ENCODE measurements at regions not wholly inside any gene's neighbourhood (a gene's known extent, or its start where the extent isn't known, plus 50 kb on each side); places are given as distances from the start of the nearest gene placed in this dataset.

- no peak for DNase-seq
These were observed 107.3 kb upstream of the LPP start for GRCh38 chr3:188046561-188047211.

GRCh38 chr3:188047536-188047935 is 106.4 kb upstream of the LPP start:
- no peak for DNase-seq

GRCh38 chr3:188049606-188050530 is 104.1 kb upstream of the LPP start:
- no peak for DNase-seq

- DNase-seq, result no peak
These were observed 102.2 kb upstream of the LPP start for GRCh38 chr3:188051801-188052168.

- DNase-seq, result peak in 1 of 2 experiments; percentile 1
These were observed 101.6 kb upstream of the LPP start for GRCh38 chr3:188052169-188053035.

- DNase-seq, result no peak
These were observed 101.0 kb upstream of the LPP start for GRCh38 chr3:188053036-188053340.

- DNase-seq, result no peak
These were observed 100.1 kb upstream of the LPP start for GRCh38 chr3:188053710-188054380.

GRCh38 chr3:188054541-188054940 is 99.4 kb upstream of the LPP start:
- no peak for DNase-seq

- DNase-seq, result no peak
These were observed 98.6 kb upstream of the LPP start for GRCh38 chr3:188055388-188055787.

- DNase-seq, result no peak
These were observed 96.8 kb upstream of the LPP start for GRCh38 chr3:188057124-188057523.

GRCh38 chr3:188058569-188059184 is 95.3 kb upstream of the LPP start:
- DNase-seq, result no peak

- no peak for DNase-seq
These were observed 94.6 kb upstream of the LPP start for GRCh38 chr3:188059351-188059750.

GRCh38 chr3:188060264-188060835 is 93.6 kb upstream of the LPP start:
- DNase-seq, result no peak

- DNase-seq, result peak; percentile 5 to 28
These were observed 93.0 kb upstream of the LPP start for GRCh38 chr3:188060840-188061544.

- DNase-seq, result no peak
These were observed 91.7 kb upstream of the LPP start for GRCh38 chr3:188062216-188062615.

GRCh38 chr3:188064831-188065493 is 89.0 kb upstream of the LPP start:
- DNase-seq, result no peak

- no peak for DNase-seq
These were observed 87.8 kb upstream of the LPP start for GRCh38 chr3:188066141-188066540.

GRCh38 chr3:188067932-188068331 is 86.0 kb upstream of the LPP start:
- DNase-seq, result no peak

- no peak for DNase-seq
These were observed 85.6 kb upstream of the LPP start for GRCh38 chr3:188068342-188068741.

GRCh38 chr3:188071636-188072035 is 82.3 kb upstream of the LPP start:
- no peak for DNase-seq

- DNase-seq, result no peak
These were observed 77.8 kb upstream of the LPP start for GRCh38 chr3:188076176-188076575.

All from SHP77 (cell line).